Tibial artery (tissue), 4 donors: ENCODE measurements at regions not wholly inside any gene's neighbourhood (a gene's known extent, or its start where the extent isn't known, plus 50 kb on each side); places are given as distances from the start of the nearest gene placed in this dataset.

ENCODE experiments used
- DNase-seq, 2 donors: peaks; one replicate each; pipeline ENCODE4 v3.0.0-alpha.2; 2019
- H3K27ac ChIP-seq, 2 donors: fragments of 200-600 bp; sonication (generic) in 1 of 2; 1 replicate in 1 of 2; 2 replicates in 1 of 2; pipeline ENCODE4 v1.5.1; 2018 to 2019; ENCODE audit warnings: mild to moderate bottlenecking in 1 of 2
- H3K27me3 ChIP-seq, 2 donors: fragments of 200-600 bp; sonication (generic) in 1 of 2; one replicate each; pipeline versions ENCODE4 v1.5.1 to v1.6.0; 2016 to 2019
- H3K36me3 ChIP-seq, 3 donors: fragments of 200-600 bp; sonication (generic) in 2 of 3; one replicate each; pipeline ENCODE4 v1.5.1; 2016 to 2019; ENCODE audit warnings: mild to moderate bottlenecking in 2 of 3
- H3K4me1 ChIP-seq, 4 donors: fragments of 200-600 bp; sonication (generic) in 2 of 4; 1 replicate in 3 of 4; 2 replicates in 1 of 4; pipeline ENCODE4 v1.5.1; 2016 to 2019
- H3K4me3 ChIP-seq, 2 donors: fragments of 200-600 bp; sonication (generic) in 1 of 2; 1 replicate in 1 of 2; 2 replicates in 1 of 2; pipeline ENCODE4 v1.5.1; 2018 to 2019; ENCODE audit warnings: mild to moderate bottlenecking in 2 of 2
- H3K9me3 ChIP-seq, 3 donors: fragments of 200-600 bp; sonication (generic) in 1 of 3; one replicate each; pipeline ENCODE4 v1.5.1; 2016 to 2019
- CTCF ChIP-seq, 2 experiments: fragments of 200-600 bp in 1 of 2; fragments of 450-650 bp in 1 of 2; IDR thresholded peaks; one replicate each; pipeline ENCODE4 v1.5.1; 2017 to 2019; ENCODE audit warnings: antibody characterized with exemption in 2 of 2, mild to moderate bottlenecking in 1 of 2, moderate library complexity in 1 of 2
- intact Hi-C: fragments of 100-400 bp; cut with DNase I; formaldehyde crosslinking; loops from one replicate; pipeline ENCODE4 v1.15.0; 2023; ENCODE audit warnings: low total_unique reads

GRCh38 chr17:52283872-52284271 is 125.4 kb upstream of the CA10 start:
- TF ChIP-seq CTCF (IDR thresholded peaks at IDR 0.05), result no peak
- no peak for DNase-seq
- Histone ChIP-seq H3K27ac (no peak overlapping the region), H3K9me3 (no peaks in the 10 kb centered on the region), H3K4me1 (no peaks in the 10 kb centered on the region), H3K27me3 (no peaks in the 10 kb centered on the region), H3K36me3 (no peaks in the 10 kb centered on the region), H3K4me3 (no peak overlapping the region)
- intact Hi-C loops, result no loop called here

- Histone ChIP-seq H3K27ac (no peak overlapping the region), H3K9me3 (no peaks in the 10 kb centered on the region), H3K4me3 (no peak overlapping the region), H3K4me1 (no peaks in the 10 kb centered on the region), H3K27me3 (no peaks in the 10 kb centered on the region), H3K36me3 (no peaks in the 10 kb centered on the region)
- intact Hi-C loops, result no loop called here
- no peak for TF ChIP-seq CTCF (IDR thresholded peaks at IDR 0.05)
- no peak for DNase-seq
Measured at GRCh38 chr17:52276381-52277008, 118.0 kb upstream of the CA10 start.

- intact Hi-C loops, result no loop called here
- H3K4me1 ChIP-seq, result no peaks in the 10 kb centered on the region
Measured at GRCh38 chr17:52271781-52272180, 113.3 kb upstream of the CA10 start.

GRCh38 chr17:52255347-52255746 is 96.8 kb upstream of the CA10 start:
- Histone ChIP-seq H3K27ac (no peak overlapping the region), H3K9me3 (no peaks in the 10 kb centered on the region), H3K4me1 (no peaks in the 10 kb centered on the region), H3K36me3 (no peaks in the 10 kb centered on the region), H3K27me3 (no peaks in the 10 kb centered on the region), H3K4me3 (no peak overlapping the region)
- intact Hi-C loops, result no loop called here
- no peak for TF ChIP-seq CTCF (IDR thresholded peaks at IDR 0.05)
- no peak for DNase-seq

More at GRCh38 chr17:52271781-52272180, 113.3 kb upstream of the CA10 start:
- DNase-seq, result no peak
- no peaks in the 10 kb centered on the region for H3K27me3 ChIP-seq
- no peak for TF ChIP-seq CTCF (IDR thresholded peaks at IDR 0.05)
- no peaks in the 10 kb centered on the region for H3K36me3 ChIP-seq
- no peak overlapping the region for H3K4me3 ChIP-seq
- H3K27ac ChIP-seq, result no peak overlapping the region
- H3K9me3 ChIP-seq, result no peaks in the 10 kb centered on the region

- H3K9me3 ChIP-seq, result no peaks in the 10 kb centered on the region
- no peaks in the 10 kb centered on the region for H3K27me3 ChIP-seq
- H3K4me3 ChIP-seq, result no peak overlapping the region
- H3K27ac ChIP-seq, result no peak overlapping the region
- H3K36me3 ChIP-seq, result no peaks in the 10 kb centered on the region
- intact Hi-C loops, result no loop called here
- TF ChIP-seq CTCF (IDR thresholded peaks at IDR 0.05), result no peak
- DNase-seq, result no peak
- no peaks in the 10 kb centered on the region for H3K4me1 ChIP-seq
Measured at GRCh38 chr17:52244689-52245088, 86.2 kb upstream of the CA10 start.

GRCh38 chr17:52242268-52242667 is 83.8 kb upstream of the CA10 start:
- no peak for TF ChIP-seq CTCF (IDR thresholded peaks at IDR 0.05)
- no peaks in the 10 kb centered on the region for H3K9me3 ChIP-seq
- H3K36me3 ChIP-seq, result no peaks in the 10 kb centered on the region
- no peak overlapping the region for H3K27ac ChIP-seq
- no peak for DNase-seq
- no peak overlapping the region for H3K4me3 ChIP-seq
- intact Hi-C loops, result no loop called here
- no peaks in the 10 kb centered on the region for H3K4me1 ChIP-seq
- no peaks in the 10 kb centered on the region for H3K27me3 ChIP-seq
